SK-N-SH (cell line): ENCODE measurements at regions not wholly inside any gene's neighbourhood (a gene's known extent, or its start where the extent isn't known, plus 50 kb on each side); places are given as distances from the start of the nearest gene placed in this dataset.

ENCODE experiments used
- CTCF ChIA-PET: fragments of 300-600, 350-600 bp; formaldehyde crosslinking; extraction: SDS; loops from one replicate; lab custom pipeline; 2021; lab: Yijun Ruan, JAX
- POLR2A ChIA-PET: fragments of 350-600 bp; sonication (Branson Sonifier 250); formaldehyde crosslinking; extraction: SDS; loops from one replicate; lab custom pipeline; 2020; ENCODE audit warnings: antibody characterized with exemption, inconsistent platforms; lab: Yijun Ruan, JAX
- DNase-seq: peaks from one replicate; pipeline ENCODE4 v3.0.0; 2012
- H2AFZ ChIP-seq: fragments of 200-600 bp; sonication (generic); 2 replicates; pipeline ENCODE4 v1.8.1; 2016; ENCODE audit warnings: antibody characterized with exemption, mild to moderate bottlenecking, low read depth
- H3F3A ChIP-seq: fragments of 200-600 bp; sonication (generic); replicated peaks from 2 replicates; pipeline ENCODE3; 2016; ENCODE audit warnings: antibody characterized with exemption, mild to moderate bottlenecking; ENCODE audit not compliant: insufficient read depth
- H3K27ac ChIP-seq, 2 experiments: fragments of 200-500 bp in 1 of 2; fragments of 200-600 bp in 1 of 2; sonication (Bioruptor generic) in 1 of 2; sonication (generic), shearing (Covaris generic) in 1 of 2; 2 replicates each; pipeline versions ENCODE4 v1.5.1 to v1.6.1; 2014 to 2016; ENCODE audit warnings: low read depth in 2 of 2, inconsistent platforms in 1 of 2, low read length in 1 of 2, mild to moderate bottlenecking in 1 of 2, mixed read lengths in 1 of 2
- H3K27me3 ChIP-seq: fragments of 200-600 bp; sonication (generic), shearing (Covaris generic); 2 replicates; pipeline ENCODE4 v1.6.1; 2016; ENCODE audit warnings: mixed run types; ENCODE audit not compliant: insufficient read depth
- H3K36me3 ChIP-seq, 2 experiments: fragments of 200-500 bp in 1 of 2; fragments of 200-600 bp in 1 of 2; sonication (Bioruptor generic) in 1 of 2; sonication (generic) in 1 of 2; replicated peaks in 1 of 2; 2 replicates each; pipeline versions ENCODE3 to v1.5.1; 2014 to 2016; ENCODE audit warnings: low read length in 1 of 2, mild to moderate bottlenecking in 1 of 2; ENCODE audit not compliant: insufficient read depth in 2 of 2, control insufficient read depth in 1 of 2
- H3K4me1 ChIP-seq, 2 experiments: fragments of 200-500 bp in 1 of 2; fragments of 200-600 bp in 1 of 2; sonication (Bioruptor generic) in 1 of 2; sonication (generic), shearing (Covaris generic) in 1 of 2; 2 replicates each; pipeline versions ENCODE4 v1.5.1 to v1.6.1; 2014 to 2016; ENCODE audit warnings: low read depth in 1 of 2, low read length in 1 of 2, mixed run types in 1 of 2; ENCODE audit not compliant: insufficient read depth in 2 of 2, control insufficient read depth in 1 of 2
- H3K4me2 ChIP-seq: fragments of 200-600 bp; sonication (generic), shearing (Covaris generic); 2 replicates; pipeline ENCODE4 v1.6.1; 2017; ENCODE audit warnings: mixed run types
- H3K4me3 ChIP-seq, 2 experiments: fragments of 200-500 bp in 1 of 2; fragments of 200-600 bp in 1 of 2; sonication (Bioruptor generic) in 1 of 2; sonication (generic), shearing (Covaris generic) in 1 of 2; 2 replicates each; pipeline versions ENCODE4 v1.5.1 to v1.8.1; 2014 to 2016; ENCODE audit warnings: low read depth in 2 of 2, inconsistent platforms in 1 of 2, low read length in 1 of 2, mild to moderate bottlenecking in 1 of 2, mixed read lengths in 1 of 2, moderate library complexity in 1 of 2
- H3K79me2 ChIP-seq: fragments of 200-600 bp; sonication (generic); 2 replicates; pipeline ENCODE4 v1.8.1; 2017; ENCODE audit warnings: mild to moderate bottlenecking; ENCODE audit not compliant: insufficient read depth
- H3K9ac ChIP-seq: fragments of 200-600 bp; sonication (generic); 2 replicates; pipeline ENCODE4 v1.6.1; 2017; ENCODE audit warnings: mixed run types
- H3K9me2 ChIP-seq: fragments of 200-600 bp; sonication (generic); 2 replicates; pipeline ENCODE4 v1.6.1; 2017; ENCODE audit warnings: mixed run types
- H3K9me3 ChIP-seq: fragments of 200-600 bp; sonication (generic); 2 replicates; pipeline ENCODE4 v1.6.1; 2017; ENCODE audit warnings: mixed run types, mild to moderate bottlenecking, moderate library complexity
- H4K20me1 ChIP-seq: fragments of 200-600 bp; sonication (generic); 2 replicates; pipeline ENCODE4 v1.6.1; 2017; ENCODE audit warnings: mild to moderate bottlenecking, mixed run types; ENCODE audit not compliant: insufficient read depth
- CHD2 ChIP-seq: fragments of 150-350 bp; IDR thresholded peaks from 2 replicates; pipeline ENCODE4 v1.6.1; 2018; ENCODE audit warnings: low read length; ENCODE audit not compliant: partially characterized antibody
- CTCF ChIP-seq: fragments of 200-600 bp; sonication (generic); IDR thresholded peaks from 2 replicates; pipeline ENCODE4 v1.6.1; 2017; ENCODE audit warnings: antibody characterized with exemption, mild to moderate bottlenecking, moderate library complexity
- ELF1 ChIP-seq: IDR thresholded peaks from 2 replicates; pipeline ENCODE4 v1.4.0; 2012
- EP300 ChIP-seq, 2 experiments: IDR thresholded peaks; 2 replicates each; pipeline versions ENCODE4 v1.4.0 to v1.6.1; 2012; ENCODE audit warnings: borderline replicate concordance in 1 of 2, low read depth in 1 of 2, low read length in 1 of 2
- EZH2phosphoT487 ChIP-seq: fragments of 200-600 bp; sonication (generic); IDR thresholded peaks from 2 replicates; pipeline ENCODE4 v1.6.1; 2017; ENCODE audit warnings: low read depth, mixed run types, mild to moderate bottlenecking, antibody characterized with exemption, moderate library complexity, borderline replicate concordance
- FOSL2 ChIP-seq: IDR thresholded peaks from 2 replicates; pipeline ENCODE4 v1.4.0; 2012; ENCODE audit warnings: low read depth, mild to moderate bottlenecking, moderate library complexity, borderline replicate concordance
- JUND ChIP-seq: IDR thresholded peaks from 2 replicates; pipeline ENCODE4 v1.4.0; 2012
- MEF2A ChIP-seq: IDR thresholded peaks from 2 replicates; pipeline ENCODE4 v1.4.0; 2012; ENCODE audit warnings: low read depth, borderline replicate concordance
- RFX5 ChIP-seq: IDR thresholded peaks from 2 replicates; pipeline ENCODE4 v1.6.1; 2012; ENCODE audit warnings: mild to moderate bottlenecking, improper control_type of control experiment, low read length
- RXRA ChIP-seq: IDR thresholded peaks from 2 replicates; pipeline ENCODE4 v1.4.0; 2012; ENCODE audit warnings: low read depth, mild to moderate bottlenecking, borderline replicate concordance
- SIN3A ChIP-seq: IDR thresholded peaks from 2 replicates; pipeline ENCODE4 v1.6.1; 2012; ENCODE audit warnings: low read depth, mild to moderate bottlenecking, low read length, moderate library complexity, borderline replicate concordance
- SMC3 ChIP-seq: IDR thresholded peaks from 2 replicates; pipeline ENCODE4 v1.6.1; 2012; ENCODE audit warnings: low read depth, low read length, improper control_type of control experiment
- USF1 ChIP-seq: IDR thresholded peaks from 2 replicates; pipeline ENCODE4 v1.4.0; 2012; ENCODE audit warnings: low read depth, borderline replicate concordance
- WGBS: methylation state at CpG from one replicate; pipeline ENCODE4 v1.1.6; 2017; ENCODE audit warnings: low lambda C conversion rate; 5-methylcytosine and 5-hydroxymethylcytosine counted together

GRCh38 chr14:84825481-84826251, 704.3 kb upstream of the FLRT2 start:
- Histone ChIP-seq H3K36me3 (no peaks in the 10 kb centered on the region), H3K4me3 (no peak overlapping the region), H3K27me3 (0 out of 2 replicates have a peak, but pooled peaks cover 3% of the 10 kb centered on the region), H2AFZ (no peak overlapping the region)
- 15% methylated on average over 8 of the region's 8 CpGs for WGBS
- no peak for DNase-seq
- no peak for TF ChIP-seq EZH2phosphoT487
- peak; percentile 18; the same call in 1 of the 2 replicates for TF ChIP-seq FOSL2
- TF ChIP-seq SIN3A, result no peak
- TF ChIP-seq, all 33 proteins: peak for 1
- no peak overlapping the region for H3K27ac ChIP-seq
- H4K20me1 ChIP-seq, result no peaks in the 10 kb centered on the region
- H3K4me2 ChIP-seq, result no peak overlapping the region
- H3K4me1 ChIP-seq, result no peaks in the 10 kb centered on the region
- no peaks in the 10 kb centered on the region for H3K9me3 ChIP-seq
- no peaks in the 10 kb centered on the region for H3F3A ChIP-seq
- no peak overlapping the region for H3K9ac ChIP-seq
- ChIA-PET CTCF (no interaction called here), POLR2A (no interaction called here)
- H3K79me2 ChIP-seq, result no peaks in the 10 kb centered on the region
- no peaks in the 10 kb centered on the region for H3K9me2 ChIP-seq

DNA sequence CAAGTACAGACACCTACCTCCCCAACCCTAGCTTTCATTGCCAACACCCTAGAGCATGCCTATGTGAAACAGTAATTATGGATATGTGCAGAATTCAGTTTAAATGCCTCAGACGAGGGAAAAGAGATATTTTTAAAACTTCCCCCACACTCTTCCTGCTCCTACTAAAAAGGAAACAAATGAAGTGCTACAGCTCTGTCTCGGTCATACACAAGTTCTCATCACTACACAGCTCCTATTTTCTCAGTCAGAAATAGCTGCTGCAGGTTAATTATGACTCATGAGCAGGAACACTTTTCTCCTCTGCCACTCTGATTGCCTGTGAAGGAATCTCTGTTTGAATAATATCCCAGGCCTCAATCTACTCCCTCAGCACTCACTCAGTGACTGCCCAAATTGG, 703.6 kb upstream of the FLRT2 start:
- WGBS, result 0% methylated on average over 2 of the region's 2 CpGs
- no peaks in the 10 kb centered on the region for H3K79me2 ChIP-seq
- TF ChIP-seq RFX5 (no peak), ELF1 (no peak)
- TF ChIP-seq, all 33 proteins: peak for 0
- ChIA-PET CTCF (no interaction called here), POLR2A (no interaction called here)
- Histone ChIP-seq H3K9me3 (no peaks in the 10 kb centered on the region), H3K4me3 (no peak overlapping the region), H3K4me1 (no peaks in the 10 kb centered on the region), H3K4me2 (no peak overlapping the region), H3K9me2 (no peaks in the 10 kb centered on the region), H3K36me3 (no peaks in the 10 kb centered on the region), H2AFZ (no peak overlapping the region), H3K27ac (no peak overlapping the region), H3K9ac (no peak overlapping the region), H3F3A (no peaks in the 10 kb centered on the region), H4K20me1 (no peaks in the 10 kb centered on the region), H3K27me3 (0 out of 2 replicates have a peak, but pooled peaks cover 3% of the 10 kb centered on the region)
- DNase-seq, result no peak

GRCh38 chr14:84850595-84850994, 679.3 kb upstream of the FLRT2 start:
- Histone ChIP-seq H3K4me1 (no peaks in the 10 kb centered on the region), H3K27ac (no peak overlapping the region), H3K27me3 (no peaks in the 10 kb centered on the region), H3K9ac (no peak overlapping the region), H4K20me1 (no peaks in the 10 kb centered on the region), H2AFZ (no peak overlapping the region), H3K9me2 (0 out of 2 replicates have a peak, but pooled peaks cover 3% of the 10 kb centered on the region), H3K9me3 (no peaks in the 10 kb centered on the region), H3K4me2 (no peak overlapping the region), H3K4me3 (no peak overlapping the region), H3F3A (no peaks in the 10 kb centered on the region), H3K79me2 (no peaks in the 10 kb centered on the region), H3K36me3 (no peaks in the 10 kb centered on the region)
- ChIA-PET POLR2A (no interaction called here), CTCF (no interaction called here)
- no peak for TF ChIP-seq ELF1
- no peak for TF ChIP-seq SMC3
- no peak for TF ChIP-seq RXRA
- no peak for TF ChIP-seq CTCF
- TF ChIP-seq MEF2A, result no peak
- TF ChIP-seq USF1, result no peak
- no peak for TF ChIP-seq JUND
- no peak for TF ChIP-seq CHD2
- TF ChIP-seq EP300 (IDR thresholded peaks at IDR 0.05; ENCODE audit: borderline replicate concordance in 1 of 2, low read depth in 1 of 2, low read length in 1 of 2), result no peak
- DNase-seq, result no peak
